ENCODE measurements at regions not wholly inside any gene's neighbourhood (a gene's known extent, or its start where the extent isn't known, plus 50 kb on each side); places are given as distances from the start of the nearest gene placed in this dataset.
A peak's percentile ranks its signal among the peaks of the same experiment; 100 is the strongest.

GRCh38 chr2:885230-886071 is 65.2 kb upstream of the SNTG2 start:
- Mint-ChIP-seq H3K27ac (no peak overlapping the region), H3K4me3 (no peak overlapping the region), H3K9me3 (no peaks in the 10 kb centered on the region), H3K36me3 (ENCODE audit: low read depth) (no peaks in the 10 kb centered on the region), H3K4me1 (peaks cover 16% of the 10 kb centered on the region), H3K27me3 (ENCODE audit: insufficient read depth) (peaks cover 8% of the 10 kb centered on the region)
- Histone ChIP-seq H3K27ac (ENCODE audit: low read depth, low read length) (no peak overlapping the region), H3K4me1 (ENCODE audit: control insufficient read depth, insufficient read depth, low read length) (no peaks in the 10 kb centered on the region), H3K27me3 (ENCODE audit: control insufficient read depth, insufficient read depth, low read length, poor library complexity, severe bottlenecking) (no peaks in the 10 kb centered on the region), H3K36me3 (ENCODE audit: control insufficient read depth, insufficient read depth, low read length) (no peaks in the 10 kb centered on the region), H3K9ac (ENCODE audit: extremely low read depth, low read length, poor library complexity, severe bottlenecking) (no peak overlapping the region), H3K4me3 (ENCODE audit: low read length) (no peak overlapping the region), H3K9me3 (ENCODE audit: control insufficient read depth, low read length) (no peaks in the 10 kb centered on the region)
- no peak for TF ChIP-seq CTCF (conservative IDR thresholded peaks at IDR 0.05)
- peak; percentile 34 for DNase-seq
- 91 to 92% methylated on average over 9 to 26 of the region's 26 CpGs for WGBS, 2 experiments (ENCODE audit: insufficient coverage in 1 of 2, insufficient read length in 1 of 2)

GRCh38 chr2:883803-884748 is 66.6 kb upstream of the SNTG2 start:
- Mint-ChIP-seq H3K36me3 (ENCODE audit: low read depth) (no peaks in the 10 kb centered on the region), H3K4me1 (peaks cover 16% of the 10 kb centered on the region), H3K27me3 (ENCODE audit: insufficient read depth) (peaks cover 11% of the 10 kb centered on the region), H3K4me3 (no peak overlapping the region), H3K27ac (no peak overlapping the region), H3K9me3 (no peaks in the 10 kb centered on the region)
- Histone ChIP-seq H3K9me3 (ENCODE audit: control insufficient read depth, low read length) (no peaks in the 10 kb centered on the region), H3K27ac (ENCODE audit: low read depth, low read length) (no peak overlapping the region), H3K36me3 (ENCODE audit: control insufficient read depth, insufficient read depth, low read length) (no peaks in the 10 kb centered on the region), H3K4me1 (ENCODE audit: control insufficient read depth, insufficient read depth, low read length) (no peaks in the 10 kb centered on the region), H3K9ac (ENCODE audit: extremely low read depth, low read length, poor library complexity, severe bottlenecking) (no peak overlapping the region), H3K27me3 (ENCODE audit: control insufficient read depth, insufficient read depth, low read length, poor library complexity, severe bottlenecking) (no peaks in the 10 kb centered on the region), H3K4me3 (ENCODE audit: low read length) (no peak overlapping the region)
- peak; percentile 45 for DNase-seq
- no peak for TF ChIP-seq CTCF (conservative IDR thresholded peaks at IDR 0.05)
- 88 to 95% methylated on average over 14 to 20 of the region's 21 CpGs for WGBS, 2 experiments (ENCODE audit: insufficient coverage in 1 of 2, insufficient read length in 1 of 2)

GRCh38 chr2:883260-883802 is 67.3 kb upstream of the SNTG2 start:
- H3K4me1 Mint-ChIP-seq = peaks cover 14% of the 10 kb centered on the region
- Histone ChIP-seq H3K36me3 (ENCODE audit: control insufficient read depth, insufficient read depth, low read length) (no peaks in the 10 kb centered on the region), H3K9ac (ENCODE audit: extremely low read depth, low read length, poor library complexity, severe bottlenecking) (no peak overlapping the region), H3K4me1 (ENCODE audit: control insufficient read depth, insufficient read depth, low read length) (no peaks in the 10 kb centered on the region), H3K9me3 (ENCODE audit: control insufficient read depth, low read length) (no peaks in the 10 kb centered on the region), H3K4me3 (ENCODE audit: low read length) (no peak overlapping the region), H3K27ac (ENCODE audit: low read depth, low read length) (no peak overlapping the region), H3K27me3 (ENCODE audit: control insufficient read depth, insufficient read depth, low read length, poor library complexity, severe bottlenecking) (no peaks in the 10 kb centered on the region)
- no peaks in the 10 kb centered on the region for H3K9me3 Mint-ChIP-seq
- H3K27ac Mint-ChIP-seq = no peak overlapping the region
- H3K36me3 Mint-ChIP-seq (ENCODE audit: low read depth) = no peaks in the 10 kb centered on the region
- TF ChIP-seq CTCF (conservative IDR thresholded peaks at IDR 0.05) = no peak
- no peak overlapping the region for H3K4me3 Mint-ChIP-seq
- peak; percentile 41 for DNase-seq
- H3K27me3 Mint-ChIP-seq (ENCODE audit: insufficient read depth) = peaks cover 13% of the 10 kb centered on the region
- WGBS, 2 experiments (ENCODE audit: insufficient coverage in 1 of 2, insufficient read length in 1 of 2) = 86 to 93% methylated on average over 14 of the region's 14 CpGs

All from endodermal cell (in vitro differentiated cells).